Neuronal stem cell (in vitro differentiated cells): ENCODE measurements at regions not wholly inside any gene's neighbourhood (a gene's known extent, or its start where the extent isn't known, plus 50 kb on each side); places are given as distances from the start of the nearest gene placed in this dataset.
"Not testable (repeated sequence)": the region's sequence is repeated elsewhere in the genome, so short reads cannot be mapped to it uniquely, and the experiment has no call there.

ENCODE experiments used
- DNase-seq: peaks from one replicate; pipeline ENCODE4 v3.0.0-alpha.2; 2013; ENCODE audit warnings: low spot score
- H2AFZ ChIP-seq: one replicate; pipeline ENCODE4 v1.6.1; 2013; ENCODE audit warnings: mild to moderate bottlenecking, low read length, inconsistent platforms
- H2AK5ac ChIP-seq: 2 replicates; pipeline ENCODE4 v1.6.1; 2013; ENCODE audit warnings: low read depth, mild to moderate bottlenecking, inconsistent platforms, low read length, moderate library complexity, mixed read lengths
- H2BK120ac ChIP-seq: 2 replicates; pipeline ENCODE4 v1.6.1; 2013; ENCODE audit warnings: low read depth, mild to moderate bottlenecking, inconsistent platforms, low read length, moderate library complexity, mixed read lengths
- H2BK12ac ChIP-seq: one replicate; pipeline ENCODE4 v1.6.1; 2013; ENCODE audit warnings: low read length, inconsistent platforms
- H2BK15ac ChIP-seq: 2 replicates; pipeline ENCODE4 v1.6.1; 2013; ENCODE audit warnings: mild to moderate bottlenecking, low read length, inconsistent platforms, mixed read lengths
- H2BK5ac ChIP-seq: one replicate; pipeline ENCODE4 v1.6.1; 2013; ENCODE audit warnings: inconsistent platforms, mild to moderate bottlenecking, low read length, moderate library complexity
- H3K14ac ChIP-seq: one replicate; pipeline ENCODE4 v1.6.1; 2013; ENCODE audit warnings: low read length, inconsistent platforms
- H3K18ac ChIP-seq: 2 replicates; pipeline ENCODE4 v1.6.1; 2013; ENCODE audit warnings: low read length, inconsistent platforms
- H3K23ac ChIP-seq: 2 replicates; pipeline ENCODE4 v1.6.1; 2013; ENCODE audit warnings: low read depth, mild to moderate bottlenecking, mixed read lengths, low read length, inconsistent platforms; ENCODE audit not compliant: poor library complexity
- H3K27ac ChIP-seq: replicated peaks from 3 replicates; pipeline ENCODE4 v1.5.1; 2013; ENCODE audit warnings: low read length, inconsistent platforms
- H3K27me3 ChIP-seq, 3 experiments: 2 replicates each; pipeline ENCODE4 v1.6.1; 2013; ENCODE audit warnings: low read length in 3 of 3, mild to moderate bottlenecking in 2 of 3, inconsistent platforms in 1 of 3, low read depth in 1 of 3, mixed read lengths in 1 of 3, moderate library complexity in 1 of 3; ENCODE audit not compliant: control insufficient read depth in 3 of 3, insufficient read depth in 3 of 3
- H3K36me3 ChIP-seq, 2 donors: replicated peaks in 1 of 2; 2 replicates each; pipeline ENCODE4 v1.6.1; 2013; ENCODE audit warnings: low read length in 2 of 2; ENCODE audit not compliant: control insufficient read depth in 2 of 2, insufficient read depth in 2 of 2
- H3K4ac ChIP-seq: 2 replicates; pipeline ENCODE4 v1.6.1; 2013; ENCODE audit warnings: inconsistent platforms, mild to moderate bottlenecking, low read length, moderate library complexity
- H3K4me1 ChIP-seq, 2 donors: 1 replicate in 1 of 2; 2 replicates in 1 of 2; pipeline ENCODE4 v1.6.1; 2013; ENCODE audit warnings: low read length in 2 of 2, low read depth in 1 of 2; ENCODE audit not compliant: control insufficient read depth in 2 of 2, insufficient read depth in 1 of 2
- H3K4me2 ChIP-seq: one replicate; pipeline ENCODE4 v1.6.1; 2013; ENCODE audit warnings: mild to moderate bottlenecking, low read length, inconsistent platforms; ENCODE audit not compliant: insufficient read depth, poor library complexity, severe bottlenecking
- H3K4me3 ChIP-seq, 2 donors: 2 replicates each; pipeline ENCODE4 v1.5.1; 2013; ENCODE audit warnings: low read length in 2 of 2, mild to moderate bottlenecking in 2 of 2, inconsistent platforms in 1 of 2, moderate library complexity in 1 of 2
- H3K79me1 ChIP-seq: one replicate; pipeline ENCODE4 v1.6.1; 2013; ENCODE audit warnings: low read depth, mild to moderate bottlenecking, inconsistent platforms, low read length, moderate library complexity
- H3K9ac ChIP-seq: one replicate; pipeline ENCODE4 v1.6.1; 2013; ENCODE audit warnings: mild to moderate bottlenecking, low read depth, low read length, inconsistent platforms; ENCODE audit not compliant: poor library complexity
- H3K9me3 ChIP-seq, 2 donors: replicated peaks in 1 of 2; 2 replicates each; pipeline versions ENCODE3 to v1.6.1; 2013; ENCODE audit warnings: low read length in 2 of 2, mild to moderate bottlenecking in 2 of 2, inconsistent platforms in 1 of 2, low read depth in 1 of 2, mixed read lengths in 1 of 2, moderate library complexity in 1 of 2; ENCODE audit not compliant: control insufficient read depth in 2 of 2, insufficient read depth in 1 of 2
- H4K8ac ChIP-seq: one replicate; pipeline ENCODE4 v1.6.1; 2013; ENCODE audit warnings: low read depth, mild to moderate bottlenecking, inconsistent platforms, low read length, moderate library complexity
- H4K91ac ChIP-seq: one replicate; pipeline ENCODE4 v1.6.1; 2013; ENCODE audit warnings: low read length, low read depth, mild to moderate bottlenecking, inconsistent platforms; ENCODE audit not compliant: poor library complexity
- WGBS, 2 donors: extraction: QIAGEN DNeasy Blood & Tissue Kit; methylation state at CpG; one replicate each; pipeline ENCODE4 v1.1.7; 2013; ENCODE audit warnings: missing lambda C conversion rate in 2 of 2, mixed read lengths in 1 of 2; ENCODE audit not compliant: insufficient read length in 2 of 2, insufficient replicate concordance in 1 of 2; ENCODE audit errors: extremely low coverage in 2 of 2; 5-methylcytosine and 5-hydroxymethylcytosine counted together

DNA sequence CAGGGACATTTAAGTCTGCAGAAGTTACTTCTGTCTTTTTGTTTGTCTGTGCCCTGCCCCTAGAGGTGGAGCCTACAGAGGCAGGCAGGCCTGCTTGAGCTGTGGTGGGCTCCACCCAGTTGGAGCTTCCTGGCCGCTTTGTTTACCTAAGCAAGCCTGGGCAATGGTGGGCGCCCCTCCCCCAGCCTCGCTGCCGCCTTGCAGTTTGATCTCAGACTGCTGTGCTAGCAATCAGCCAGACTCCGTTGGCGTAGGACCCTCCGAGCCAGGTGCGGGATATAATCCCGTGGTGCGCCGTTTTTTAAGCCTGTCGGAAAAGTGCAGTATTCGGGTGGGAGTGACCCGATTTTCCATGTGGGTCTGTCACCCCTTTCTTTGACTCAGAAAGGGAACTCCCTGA, 170.7 kb upstream of the KCND3 start:
- not testable (repeated sequence) for H4K91ac ChIP-seq

GRCh38 chr1:112165375-112165774, 175.9 kb upstream of the KCND3 start:
- H3K23ac ChIP-seq, result no peak overlapping the region
- H3K9me3 ChIP-seq, result no peaks in the 10 kb centered on the region
- H3K27ac ChIP-seq, result no peak overlapping the region
- no peak overlapping the region for H3K4ac ChIP-seq
- H2AK5ac ChIP-seq, result no peak overlapping the region
- H4K91ac ChIP-seq, result no peak overlapping the region
- H3K9ac ChIP-seq, result no peak overlapping the region
- no peak overlapping the region for H2BK5ac ChIP-seq
- no peaks in the 10 kb centered on the region for H3K36me3 ChIP-seq
- no peak overlapping the region for H2AFZ ChIP-seq
- H3K4me1 ChIP-seq, result no peaks in the 10 kb centered on the region
- H3K4me3 ChIP-seq, result no peak overlapping the region
- no peak overlapping the region for H4K8ac ChIP-seq
- no peak overlapping the region for H3K4me2 ChIP-seq
- no peak overlapping the region for H3K14ac ChIP-seq
- DNase-seq, result no peak
- H3K18ac ChIP-seq, result no peak overlapping the region
- peaks cover 0 to 4% (median 0%) of the 10 kb centered on the region in 3 experiments for H3K27me3 ChIP-seq
- no peak overlapping the region for H2BK12ac ChIP-seq
- WGBS, 2 donors, result no CpG with 5 or more reads among the region's 3 CpGs
- no peak overlapping the region for H2BK120ac ChIP-seq
- H3K79me1 ChIP-seq, result no peaks in the 10 kb centered on the region
- H2BK15ac ChIP-seq, result no peak overlapping the region

More for the DNA sequence above, 170.7 kb upstream of the KCND3 start:
- WGBS, 2 donors, result no CpG with 5 or more reads among the region's 14 CpGs
- not testable (repeated sequence) for H3K4ac ChIP-seq, H3K4me2 ChIP-seq, H3K4me1 ChIP-seq, H3K36me3 ChIP-seq, H3K9ac ChIP-seq, H3K14ac ChIP-seq, H3K23ac ChIP-seq, H4K8ac ChIP-seq, H2BK12ac ChIP-seq, H2AFZ ChIP-seq, H3K9me3 ChIP-seq, H3K18ac ChIP-seq, H3K27ac ChIP-seq, H2AK5ac ChIP-seq, H3K27me3 ChIP-seq, DNase-seq, H2BK120ac ChIP-seq, H2BK5ac ChIP-seq, H3K79me1 ChIP-seq, H3K4me3 ChIP-seq, H2BK15ac ChIP-seq

DNA sequence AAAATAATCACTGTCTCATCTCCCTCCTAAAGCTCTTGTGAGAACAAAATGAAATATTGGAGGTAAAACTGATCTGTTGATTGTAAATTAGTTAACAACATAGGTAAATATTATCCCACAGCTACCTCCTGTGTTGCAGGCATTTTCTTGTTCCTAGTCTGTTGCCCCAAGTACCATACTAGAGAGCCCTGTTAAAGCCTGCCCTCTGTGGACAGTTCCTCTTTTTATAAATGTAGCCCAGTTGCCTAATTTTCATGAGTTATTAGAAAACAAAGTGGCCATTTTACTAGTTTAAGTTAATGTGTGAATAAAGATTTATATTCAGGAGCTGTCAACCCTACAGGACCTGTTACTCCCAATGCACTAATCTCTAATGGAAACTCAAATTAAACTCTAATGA, 180.0 kb upstream of the KCND3 start:
- H3K4me3 ChIP-seq, result no peak overlapping the region

DNA sequence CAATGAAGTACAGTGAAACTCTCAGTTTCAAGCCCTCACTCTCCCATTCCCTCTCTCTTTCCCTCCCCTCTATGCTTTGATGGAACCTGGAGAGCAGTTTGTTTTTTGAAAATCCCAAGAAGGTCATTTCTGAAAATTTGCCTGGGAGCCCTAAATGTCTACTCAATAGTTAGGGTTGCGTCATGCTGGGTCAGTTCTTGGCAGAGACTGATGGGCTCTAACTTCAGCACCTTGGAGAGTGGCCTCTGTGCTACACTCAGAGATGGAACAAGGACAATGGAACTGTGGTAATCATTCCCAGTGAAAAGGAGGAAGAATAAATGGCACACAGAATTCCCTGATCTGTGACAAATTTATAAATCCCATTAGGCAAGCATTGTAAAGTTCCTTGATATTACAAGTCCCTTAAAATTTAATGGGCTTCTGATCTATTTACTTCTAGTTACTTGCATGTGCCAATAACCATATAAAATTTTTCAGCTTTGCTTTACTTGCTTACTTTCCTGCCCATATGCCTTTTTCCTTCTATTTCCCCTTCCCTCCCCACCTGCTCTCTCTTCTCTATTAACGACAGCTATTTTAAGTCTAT, 182.9 kb upstream of the KCND3 start:
- Histone ChIP-seq H3K23ac (no peak overlapping the region), H2AK5ac (no peak overlapping the region), H2BK15ac (no peak overlapping the region), H2BK120ac (no peak overlapping the region), H3K18ac (no peak overlapping the region), H3K79me1 (no peaks in the 10 kb centered on the region), H3K9me3 (no peaks in the 10 kb centered on the region), H3K36me3 (no peaks in the 10 kb centered on the region), H3K9ac (no peak overlapping the region), H3K4me1 (no peaks in the 10 kb centered on the region), H3K27me3 (peaks cover 0 to 2% (median 0%) of the 10 kb centered on the region in 3 experiments), H2BK5ac (no peak overlapping the region), H3K4me3 (no peak overlapping the region), H3K27ac (no peak overlapping the region), H2AFZ (no peak overlapping the region), H3K4me2 (no peak overlapping the region), H3K4ac (no peak overlapping the region), H2BK12ac (no peak overlapping the region), H4K8ac (no peak overlapping the region), H3K14ac (no peak overlapping the region), H4K91ac (no peak overlapping the region)
- WGBS, 2 donors, result no CpG with 5 or more reads among the region's 2 CpGs
- peak; percentile 77 for DNase-seq

More for the DNA sequence above, 180.0 kb upstream of the KCND3 start:
- Histone ChIP-seq H4K91ac (no peak overlapping the region), H3K14ac (no peak overlapping the region), H2AK5ac (no peak overlapping the region), H3K4me1 (no peaks in the 10 kb centered on the region), H3K4me2 (no peak overlapping the region), H2BK120ac (no peak overlapping the region), H3K9me3 (no peaks in the 10 kb centered on the region), H3K79me1 (no peaks in the 10 kb centered on the region), H2BK5ac (no peak overlapping the region), H3K36me3 (no peaks in the 10 kb centered on the region), H3K23ac (no peak overlapping the region), H2AFZ (no peak overlapping the region), H3K18ac (no peak overlapping the region), H4K8ac (no peak overlapping the region), H2BK15ac (no peak overlapping the region), H3K27me3 (peaks cover 0 to 4% (median 2%) of the 10 kb centered on the region in 3 experiments), H3K9ac (no peak overlapping the region), H2BK12ac (no peak overlapping the region), H3K4ac (no peak overlapping the region), H3K27ac (no peak overlapping the region)
- no peak for DNase-seq
